ENCODE measurements at regions not wholly inside any gene's neighbourhood (a gene's known extent, or its start where the extent isn't known, plus 50 kb on each side); places are given as distances from the start of the nearest gene placed in this dataset.
"Not testable (repeated sequence)": the region's sequence is repeated elsewhere in the genome, so short reads cannot be mapped to it uniquely, and the experiment has no call there.

DNA sequence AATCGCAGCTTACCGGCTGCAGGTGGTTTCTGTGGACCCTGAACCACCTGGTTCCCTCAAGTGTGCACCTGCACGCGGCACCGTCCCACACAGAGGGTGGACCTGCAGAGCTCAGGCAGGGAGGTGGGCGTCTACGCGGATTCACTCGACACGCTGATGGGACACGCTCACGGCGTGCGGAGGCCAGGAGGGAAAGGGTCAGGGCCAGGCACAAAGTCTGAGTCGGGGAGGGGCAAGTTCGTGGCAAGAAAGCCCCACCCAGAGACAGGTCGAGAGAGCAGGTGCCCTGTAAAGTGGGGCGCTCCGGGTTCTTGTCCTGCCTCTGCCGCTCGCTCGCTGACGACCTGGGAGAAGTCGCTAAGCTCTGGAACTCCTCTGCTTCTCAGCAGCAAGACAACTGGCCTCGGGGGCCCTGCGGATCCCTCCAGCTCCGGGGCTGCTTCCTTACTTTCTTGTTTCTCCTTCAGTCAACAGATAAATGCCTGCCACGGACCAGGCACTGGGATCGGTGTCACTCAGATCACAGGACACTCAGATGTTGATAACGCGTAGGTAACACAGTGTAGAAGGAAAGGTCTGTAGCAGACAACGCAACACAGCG, 72.4 kb upstream of the NUP50 start:
- intact Hi-C loops (cut with DNase I; ENCODE audit: low total_unique reads), result loop anchor here (10.0 kb wide), 1 partner anchor 267 kb away; no protein-coding TSS in a partner anchor
- no peak overlapping the region for H3K27ac ChIP-seq
- peaks cover 0 to 13% (median 6%) of the 10 kb centered on the region in 4 donors for H3K4me1 ChIP-seq
- 32 to 63% (median 42%) methylated on average over 31 to 33 of the region's 33 CpGs for WGBS, 5 donors
- H3K27me3 ChIP-seq, result peaks cover 0 to 57% (median 3%) of the 10 kb centered on the region in 3 donors
- no peak overlapping the region for H3K4me3 ChIP-seq
- no peak for DNase-seq
- no peak for TF ChIP-seq CTCF (IDR thresholded peaks at IDR 0.05)
- no peak for TF ChIP-seq POLR2A (IDR thresholded peaks at IDR 0.05)
- no peak for TF ChIP-seq EP300 (IDR thresholded peaks at IDR 0.05)
- no peak for TF ChIP-seq POLR2AphosphoS5 (IDR thresholded peaks at IDR 0.05)
- no peaks in the 10 kb centered on the region for H3K36me3 ChIP-seq
- H3K9me3 ChIP-seq, result peaks cover 0 to 11% (median 7%) of the 10 kb centered on the region in 4 donors

DNA sequence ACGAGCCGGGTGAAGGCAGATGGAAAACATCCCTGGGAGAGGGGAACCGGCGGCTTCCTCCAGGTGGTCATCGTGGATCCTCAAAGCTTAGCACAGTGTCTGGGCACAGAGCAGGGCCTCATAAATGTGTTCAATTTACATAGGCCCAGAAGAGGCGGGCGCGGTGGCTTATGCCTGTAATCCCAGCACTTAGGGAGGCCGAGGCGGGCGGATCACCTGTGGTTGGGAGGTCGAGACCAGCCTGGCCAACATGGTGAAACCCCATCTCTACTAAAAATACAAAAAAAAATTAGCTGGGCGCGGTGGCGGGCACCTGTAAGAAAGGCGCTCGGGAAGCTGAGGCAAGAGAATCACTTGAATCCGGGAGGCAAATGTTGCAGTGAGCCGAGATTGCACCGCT, 71.8 kb upstream of the NUP50 start:
- Histone ChIP-seq H3K9me3 (peaks cover 0 to 11% (median 7%) of the 10 kb centered on the region in 4 donors), H3K27me3 (peaks cover 0 to 58% (median 3%) of the 10 kb centered on the region in 3 donors), H3K4me1 (peaks cover 0 to 13% (median 6%) of the 10 kb centered on the region in 4 donors)
- intact Hi-C loops (cut with DNase I; ENCODE audit: low total_unique reads), result loop anchor here (10.0 kb wide), 1 partner anchor 267 kb away; no protein-coding TSS in a partner anchor
- H3K4me3 ChIP-seq, H3K27ac ChIP-seq, H3K36me3 ChIP-seq, DNase-seq: not testable (repeated sequence)
- 88 to 93% (median 89%) methylated on average over 19 to 20 of the region's 20 CpGs for WGBS, 5 donors

DNA sequence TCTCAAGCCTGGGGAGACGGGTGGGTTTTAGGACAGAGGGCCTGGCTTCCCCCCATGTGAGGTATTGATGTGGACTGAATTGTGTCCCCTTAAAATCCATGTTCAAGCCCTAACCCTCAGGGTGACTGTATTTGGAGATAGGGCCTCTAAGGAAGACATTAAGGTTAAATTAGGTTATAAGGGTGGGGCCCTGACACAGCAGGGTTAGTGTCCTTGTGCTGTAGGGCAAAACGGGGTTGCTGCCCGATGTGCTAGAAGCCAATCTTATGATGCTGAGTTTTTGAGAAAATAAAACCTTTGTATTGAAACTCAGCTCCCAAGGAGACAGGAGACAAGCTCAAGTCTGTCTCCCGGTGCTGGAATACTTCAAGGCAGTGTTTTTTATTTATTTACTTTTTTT, 71.1 kb upstream of the NUP50 start:
- Histone ChIP-seq H3K36me3 (no peaks in the 10 kb centered on the region), H3K9me3 (peaks cover 0 to 11% (median 7%) of the 10 kb centered on the region in 4 donors), H3K27me3 (peaks cover 0 to 63% (median 3%) of the 10 kb centered on the region in 3 donors), H3K4me3 (no peak overlapping the region), H3K27ac (no peak overlapping the region), H3K4me1 (peaks cover 0 to 13% (median 6%) of the 10 kb centered on the region in 4 donors)
- DNase-seq, result no peak
- TF ChIP-seq POLR2A (IDR thresholded peaks at IDR 0.05), result no peak
- no peak for TF ChIP-seq EP300 (IDR thresholded peaks at IDR 0.05)
- no peak for TF ChIP-seq POLR2AphosphoS5 (IDR thresholded peaks at IDR 0.05)
- WGBS, 5 donors, result 90 to 99% (median 94%) methylated on average over 4 of the region's 4 CpGs
- intact Hi-C loops (cut with DNase I; ENCODE audit: low total_unique reads), result loop anchor here (10.0 kb wide), 1 partner anchor 268 kb away; no protein-coding TSS in a partner anchor

GRCh38 chr22:45093609-45094008, 70.1 kb upstream of the NUP50 start:
- 29 to 57% (median 47%) methylated on average over 9 of the region's 9 CpGs for WGBS, 5 donors
- intact Hi-C loops (cut with DNase I; ENCODE audit: low total_unique reads), result loop anchor here (10.0 kb wide), 1 partner anchor 269 kb away; no protein-coding TSS in a partner anchor

More at GRCh38 chr22:45093609-45094008, 70.1 kb upstream of the NUP50 start:
- no peak overlapping the region for H3K4me3 ChIP-seq
- H3K27ac ChIP-seq, result no peak overlapping the region
- TF ChIP-seq POLR2A (IDR thresholded peaks at IDR 0.05), result no peak
- no peak for TF ChIP-seq POLR2AphosphoS5 (IDR thresholded peaks at IDR 0.05)
- TF ChIP-seq EP300 (IDR thresholded peaks at IDR 0.05), result no peak
- no peak for TF ChIP-seq CTCF (IDR thresholded peaks at IDR 0.05)
- no peaks in the 10 kb centered on the region for H3K36me3 ChIP-seq
- peaks cover 0 to 11% (median 7%) of the 10 kb centered on the region in 4 donors for H3K9me3 ChIP-seq
- DNase-seq, result no peak
- peaks cover 0 to 13% (median 6%) of the 10 kb centered on the region in 4 donors for H3K4me1 ChIP-seq
- peaks cover 0 to 73% (median 3%) of the 10 kb centered on the region in 3 donors for H3K27me3 ChIP-seq
